ENCODE measurements at regions not wholly inside any gene's neighbourhood (a gene's known extent, or its start where the extent isn't known, plus 50 kb on each side); places are given as distances from the start of the nearest gene placed in this dataset.
"Not testable (repeated sequence)": the region's sequence is repeated elsewhere in the genome, so short reads cannot be mapped to it uniquely, and the experiment has no call there.

- FAIRE-seq = no peak
Observed at GRCh38 chrX:129361576-129361975, 161.7 kb downstream of the SMARCA1 start.

DNA sequence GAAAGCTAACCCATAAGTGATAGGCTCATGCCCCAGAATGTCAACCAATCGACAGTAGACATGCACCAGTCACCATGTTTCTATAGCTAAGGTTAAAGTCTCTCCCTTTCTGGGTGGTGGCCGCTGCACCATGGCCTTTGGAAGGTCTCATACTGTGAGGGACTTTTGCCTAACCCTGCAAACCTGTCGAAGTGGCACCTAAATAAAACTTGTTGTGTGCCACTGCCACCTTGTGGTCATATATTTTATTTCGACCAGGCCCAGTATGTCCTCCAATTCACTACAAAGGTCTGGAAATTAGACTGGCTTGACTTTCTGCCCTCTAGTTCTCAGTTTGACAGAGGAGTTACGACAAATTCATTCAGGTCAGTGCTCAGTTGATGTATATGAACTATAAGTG, 163.1 kb downstream of the SMARCA1 start:
- FAIRE-seq = no peak

- no peak for FAIRE-seq
Observed at GRCh38 chrX:129359269-129359668, 164.0 kb downstream of the SMARCA1 start.

GRCh38 chrX:129357428-129357827, 165.9 kb downstream of the SMARCA1 start:
- FAIRE-seq = not testable (repeated sequence)

- FAIRE-seq = no peak
Observed at GRCh38 chrX:129347291-129347690, 176.0 kb downstream of the SMARCA1 start.

- FAIRE-seq = no peak
Observed at GRCh38 chrX:129346574-129346973, 176.7 kb downstream of the SMARCA1 start.

- FAIRE-seq = not testable (repeated sequence)
Observed at GRCh38 chrX:129337264-129337663, 186.0 kb downstream of the SMARCA1 start.

DNA sequence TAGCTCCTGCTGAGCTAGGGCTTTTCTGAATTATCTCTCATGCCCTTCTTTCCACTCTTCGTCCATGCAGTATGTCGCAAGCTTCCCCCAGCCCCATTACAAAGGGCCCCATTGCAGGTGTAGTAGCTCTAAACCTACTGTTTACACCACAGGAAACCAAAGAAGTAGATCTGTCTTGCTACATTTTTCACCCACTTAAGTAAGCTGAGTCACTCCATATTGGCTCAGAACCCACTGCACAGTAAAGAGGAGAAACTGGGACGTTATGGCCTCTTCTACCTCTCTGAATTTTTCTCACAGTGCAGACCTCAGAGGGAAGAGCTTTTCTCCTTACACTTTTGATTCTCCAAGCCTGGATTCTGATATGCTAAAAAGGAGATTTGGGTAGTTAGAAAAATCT, 200.2 kb downstream of the SMARCA1 start:
- FAIRE-seq = no peak

GRCh38 chrX:129318375-129318774, 204.9 kb downstream of the SMARCA1 start:
- no peak for FAIRE-seq

GRCh38 chrX:129316461-129316860, 206.8 kb downstream of the SMARCA1 start:
- no peak for FAIRE-seq

DNA sequence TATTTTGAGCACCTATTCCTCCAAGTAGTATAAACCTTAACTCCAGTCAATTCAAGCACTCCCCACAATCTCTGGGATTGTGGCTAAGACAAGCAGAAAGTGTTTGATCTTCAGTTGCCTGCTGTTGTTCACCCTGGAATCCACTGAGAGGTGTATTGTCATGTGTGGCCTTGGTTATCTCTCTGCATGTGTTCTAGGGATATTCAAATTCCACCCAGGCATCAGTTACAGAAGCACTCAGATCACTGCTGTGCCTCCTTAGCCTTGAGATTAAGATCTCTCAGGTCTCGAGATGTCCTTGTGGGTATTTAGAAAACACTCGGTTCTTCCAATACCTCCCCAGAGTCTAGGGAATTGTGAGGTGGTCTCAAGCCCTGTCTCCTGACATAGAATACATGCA, 213.3 kb downstream of the SMARCA1 start:
- FAIRE-seq = no peak

GRCh38 chrX:129262912-129263311, 260.4 kb downstream of the SMARCA1 start:
- FAIRE-seq = no peak

- FAIRE-seq = not testable (repeated sequence)
Observed at GRCh38 chrX:129255516-129255915, 267.8 kb downstream of the SMARCA1 start.

DNA sequence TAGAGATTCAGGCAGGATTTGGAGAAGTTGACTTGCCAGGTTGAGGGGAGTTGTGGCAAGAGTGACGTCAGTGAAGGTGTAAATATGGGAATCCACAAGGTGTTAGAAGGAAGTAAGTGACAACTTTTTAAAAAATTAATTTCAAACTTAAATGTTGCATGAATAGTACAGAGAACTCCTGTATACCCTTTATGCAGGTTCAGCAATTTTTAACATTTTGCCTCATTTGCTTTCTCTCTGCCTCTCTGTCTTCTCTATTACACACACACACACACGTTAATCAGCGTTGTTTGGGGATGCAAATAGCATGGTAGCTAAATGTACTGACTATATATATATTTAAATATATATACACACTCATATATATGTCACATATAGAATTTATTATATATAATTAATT, 273.7 kb downstream of the SMARCA1 start:
- FAIRE-seq = no peak

DNA sequence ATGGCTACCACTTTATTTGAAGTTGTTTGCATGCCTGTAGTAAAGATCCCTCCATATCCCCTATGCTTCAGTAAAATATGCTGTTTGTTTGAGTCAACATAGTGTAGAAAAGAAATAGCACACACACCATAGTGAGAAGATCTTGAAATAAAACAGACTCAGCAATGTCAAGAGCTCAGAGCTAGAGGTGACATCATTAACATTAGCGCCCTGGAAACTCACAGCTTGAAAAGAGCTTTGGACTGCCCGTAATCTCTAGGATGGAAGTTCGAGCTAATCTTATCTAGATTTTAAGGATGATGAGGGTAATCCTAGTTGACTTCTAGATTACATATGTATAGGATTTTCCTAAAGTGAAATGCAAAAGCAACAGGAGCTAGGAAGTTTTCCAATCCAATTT, 275.6 kb downstream of the SMARCA1 start:
- no peak for FAIRE-seq

- FAIRE-seq = no peak
Observed at GRCh38 chrX:129239371-129239770, 283.9 kb downstream of the SMARCA1 start.

- FAIRE-seq = no peak
Observed at GRCh38 chrX:129238011-129238410, 285.3 kb downstream of the SMARCA1 start.

- FAIRE-seq = no peak
Observed at GRCh38 chrX:129235903-129236302, 287.4 kb downstream of the SMARCA1 start.

- FAIRE-seq = no peak
Observed at GRCh38 chrX:129233786-129234185, 289.5 kb downstream of the SMARCA1 start.

DNA sequence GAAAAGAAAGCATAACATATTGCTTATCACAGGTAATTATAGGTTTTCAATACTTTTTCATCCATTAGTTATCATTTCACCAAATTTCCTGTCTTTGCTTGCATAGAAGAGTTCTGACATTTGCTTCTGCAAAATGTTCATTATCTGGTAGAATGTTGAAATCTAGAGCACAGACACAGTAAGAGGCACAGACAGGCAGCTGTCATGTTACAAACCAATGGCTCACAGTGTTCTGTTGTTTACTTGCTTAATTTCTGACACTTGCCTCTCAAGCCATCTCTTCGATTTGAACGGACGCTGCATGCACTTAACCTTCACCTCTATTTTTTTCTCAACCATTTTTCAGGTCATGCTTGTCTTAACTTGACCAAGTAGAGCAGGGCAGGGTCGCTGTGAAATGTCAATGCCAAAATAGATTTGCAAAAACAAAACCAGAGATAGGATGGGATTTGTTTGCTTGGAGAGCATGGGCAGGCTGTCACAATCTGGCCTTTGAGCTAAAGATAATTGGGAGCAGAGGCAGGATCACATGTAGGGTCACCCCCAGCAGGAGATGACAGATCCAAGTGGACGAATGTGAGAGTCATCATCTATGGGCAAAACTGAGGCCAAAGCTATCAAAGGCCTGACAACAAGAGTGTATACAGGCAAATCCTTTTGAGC, 292.3 kb downstream of the SMARCA1 start:
- no peak for FAIRE-seq

DNA sequence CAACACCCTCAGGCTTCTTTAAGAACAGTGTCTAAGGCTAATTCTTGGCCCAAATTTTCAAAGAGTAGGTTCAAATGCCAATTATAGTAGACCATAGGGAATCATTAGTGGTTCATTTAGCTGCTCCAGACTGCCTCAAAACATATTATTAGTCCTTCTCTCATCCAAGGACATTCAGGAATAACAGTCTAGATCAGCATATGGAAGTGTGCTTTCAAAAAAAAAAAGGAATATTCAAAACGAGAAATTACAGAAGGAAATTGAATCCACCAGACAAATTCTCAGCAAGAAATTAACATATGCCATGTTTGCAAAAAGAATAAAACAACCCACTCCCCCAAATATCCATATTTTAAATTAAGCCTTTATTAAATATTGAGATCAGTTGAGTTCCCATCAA, 293.1 kb downstream of the SMARCA1 start:
- FAIRE-seq = no peak

- no peak for FAIRE-seq
Observed at GRCh38 chrX:129227366-129227765, 295.9 kb downstream of the SMARCA1 start.

DNA sequence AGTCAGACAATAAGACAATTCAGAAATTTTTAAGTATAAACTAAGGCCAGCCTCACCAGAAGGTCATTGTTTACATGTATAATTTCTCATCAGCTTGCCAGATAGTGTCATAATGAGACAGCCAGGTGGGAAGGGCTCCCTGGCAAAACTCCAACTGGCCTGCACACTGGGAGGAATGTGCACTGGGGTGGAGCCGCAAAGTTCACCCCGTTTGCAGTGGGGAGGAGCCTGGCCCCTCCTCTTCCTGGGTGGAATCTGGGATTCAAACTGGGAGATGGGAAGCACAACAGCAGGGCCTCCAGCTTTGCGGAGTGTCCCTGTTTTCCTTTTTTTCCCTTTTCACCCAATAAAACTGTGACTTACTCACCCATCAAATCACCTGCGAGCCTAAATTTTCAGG, 329.9 kb downstream of the SMARCA1 start:
- FAIRE-seq = no peak

DNA sequence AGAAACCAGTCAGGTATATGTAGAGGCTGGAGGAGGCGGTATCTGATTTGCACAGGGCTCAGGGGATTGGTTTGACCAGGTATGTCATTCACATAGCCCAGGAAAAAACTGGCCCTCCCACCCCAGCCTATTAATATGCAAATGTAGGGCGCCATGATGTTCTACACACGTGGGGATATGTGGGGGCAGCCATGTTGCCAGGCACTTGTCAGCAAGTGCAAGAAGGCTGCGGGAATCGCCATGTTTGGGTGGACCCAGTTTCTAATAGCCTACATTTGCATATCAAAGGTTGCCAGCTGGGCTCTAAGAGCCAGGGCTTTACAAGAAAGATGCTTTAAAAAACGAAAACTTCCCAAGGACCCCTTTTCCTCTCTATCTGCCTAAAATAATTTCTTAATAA, 335.1 kb downstream of the SMARCA1 start:
- no peak for FAIRE-seq

DNA sequence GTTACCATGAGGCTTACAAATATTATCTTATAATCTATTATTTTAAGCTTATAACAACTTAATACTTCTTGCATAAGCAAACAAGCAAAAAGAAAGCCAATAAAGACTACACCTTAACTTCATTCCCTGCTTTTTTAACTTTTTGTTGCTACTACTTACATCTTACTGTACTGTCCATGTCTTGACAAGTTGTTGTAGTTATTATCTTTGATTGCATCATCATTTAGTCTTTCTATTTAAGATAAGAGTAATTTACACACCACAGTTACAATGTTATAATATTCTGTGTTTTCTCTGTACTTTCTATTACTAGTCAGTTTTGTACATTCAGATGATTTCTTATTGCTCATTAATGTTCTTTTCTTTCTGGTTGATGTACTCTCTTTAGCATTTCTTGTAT, 346.6 kb downstream of the SMARCA1 start:
- no peak for FAIRE-seq

Data from endometrium (tissue), 2 donors.